Brain microvascular endothelial cell (primary cell): ENCODE measurements at regions not wholly inside any gene's neighbourhood (a gene's known extent, or its start where the extent isn't known, plus 50 kb on each side); places are given as distances from the start of the nearest gene placed in this dataset.

Source experiments
- DNase-seq: peaks from one replicate; pipeline ENCODE4 v3.0.0-alpha.2; 2020
- H3K27ac ChIP-seq: fragments of 250-450 bp; sonication (Bioruptor Pico); 2 replicates; pipeline ENCODE4 v1.5.1; 2020; ENCODE audit warnings: mild to moderate bottlenecking, moderate library complexity
- H3K27me3 ChIP-seq: fragments of 250-450 bp; sonication (Bioruptor Pico); replicated peaks from 2 replicates; pipeline ENCODE4 v1.5.1; 2020; ENCODE audit warnings: mild to moderate bottlenecking
- H3K36me3 ChIP-seq: fragments of 250-450 bp; sonication (Bioruptor Pico); replicated peaks from 2 replicates; pipeline ENCODE4 v1.5.1; 2020; ENCODE audit warnings: mild to moderate bottlenecking
- H3K4me3 ChIP-seq: 2 replicates; pipeline ENCODE4 v1.5.1; 2011; ENCODE audit warnings: low read depth, mild to moderate bottlenecking, control low read depth, low read length, moderate library complexity
- in situ Hi-C: cut with HindIII; loops from 2 replicates; pipeline ENCODE4 v1.10.0; 2017; ENCODE audit warnings: low sequenced_read_pairs, low pct_ligation_motif_present
- TF ChIP-seq, protein P1 (sequence below): IDR thresholded peaks from 2 replicates; pipeline ENCODE4 v1.5.1; 2011; ENCODE audit warnings: low read depth, mild to moderate bottlenecking, moderate library complexity, low read length, control low read depth, inconsistent platforms; ENCODE audit errors: missing control alignments

- Histone ChIP-seq H3K27ac (no peak overlapping the region), H3K4me3 (no peak overlapping the region), H3K27me3 (no peaks in the 10 kb centered on the region), H3K36me3 (no peaks in the 10 kb centered on the region)
- in situ Hi-C loops: no loop called here
- DNase-seq: peak; percentile 3
- TF ChIP-seq, protein P1, sequence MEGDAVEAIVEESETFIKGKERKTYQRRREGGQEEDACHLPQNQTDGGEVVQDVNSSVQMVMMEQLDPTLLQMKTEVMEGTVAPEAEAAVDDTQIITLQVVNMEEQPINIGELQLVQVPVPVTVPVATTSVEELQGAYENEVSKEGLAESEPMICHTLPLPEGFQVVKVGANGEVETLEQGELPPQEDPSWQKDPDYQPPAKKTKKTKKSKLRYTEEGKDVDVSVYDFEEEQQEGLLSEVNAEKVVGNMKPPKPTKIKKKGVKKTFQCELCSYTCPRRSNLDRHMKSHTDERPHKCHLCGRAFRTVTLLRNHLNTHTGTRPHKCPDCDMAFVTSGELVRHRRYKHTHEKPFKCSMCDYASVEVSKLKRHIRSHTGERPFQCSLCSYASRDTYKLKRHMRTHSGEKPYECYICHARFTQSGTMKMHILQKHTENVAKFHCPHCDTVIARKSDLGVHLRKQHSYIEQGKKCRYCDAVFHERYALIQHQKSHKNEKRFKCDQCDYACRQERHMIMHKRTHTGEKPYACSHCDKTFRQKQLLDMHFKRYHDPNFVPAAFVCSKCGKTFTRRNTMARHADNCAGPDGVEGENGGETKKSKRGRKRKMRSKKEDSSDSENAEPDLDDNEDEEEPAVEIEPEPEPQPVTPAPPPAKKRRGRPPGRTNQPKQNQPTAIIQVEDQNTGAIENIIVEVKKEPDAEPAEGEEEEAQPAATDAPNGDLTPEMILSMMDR: no peak
Measured at GRCh38 chr18:39838831-39839230, 2116.2 kb upstream of the PIK3C3 start.

GRCh38 chr18:39835303-39836030 is 2119.6 kb upstream of the PIK3C3 start:
- in situ Hi-C loops: no loop called here

GRCh38 chr18:39834636-39835035 is 2120.4 kb upstream of the PIK3C3 start:
- in situ Hi-C loops: no loop called here
- Histone ChIP-seq H3K27ac (no peak overlapping the region), H3K36me3 (no peaks in the 10 kb centered on the region), H3K4me3 (no peak overlapping the region), H3K27me3 (no peaks in the 10 kb centered on the region)
- DNase-seq: no peak
- TF ChIP-seq, protein P1: no peak

More at GRCh38 chr18:39835303-39836030, 2119.6 kb upstream of the PIK3C3 start:
- peak; percentile 21 for DNase-seq
- Histone ChIP-seq H3K27me3 (no peaks in the 10 kb centered on the region), H3K36me3 (no peaks in the 10 kb centered on the region), H3K4me3 (no peak overlapping the region), H3K27ac (no peak overlapping the region)
- TF ChIP-seq, protein P1: peak; percentile 14

DNA sequence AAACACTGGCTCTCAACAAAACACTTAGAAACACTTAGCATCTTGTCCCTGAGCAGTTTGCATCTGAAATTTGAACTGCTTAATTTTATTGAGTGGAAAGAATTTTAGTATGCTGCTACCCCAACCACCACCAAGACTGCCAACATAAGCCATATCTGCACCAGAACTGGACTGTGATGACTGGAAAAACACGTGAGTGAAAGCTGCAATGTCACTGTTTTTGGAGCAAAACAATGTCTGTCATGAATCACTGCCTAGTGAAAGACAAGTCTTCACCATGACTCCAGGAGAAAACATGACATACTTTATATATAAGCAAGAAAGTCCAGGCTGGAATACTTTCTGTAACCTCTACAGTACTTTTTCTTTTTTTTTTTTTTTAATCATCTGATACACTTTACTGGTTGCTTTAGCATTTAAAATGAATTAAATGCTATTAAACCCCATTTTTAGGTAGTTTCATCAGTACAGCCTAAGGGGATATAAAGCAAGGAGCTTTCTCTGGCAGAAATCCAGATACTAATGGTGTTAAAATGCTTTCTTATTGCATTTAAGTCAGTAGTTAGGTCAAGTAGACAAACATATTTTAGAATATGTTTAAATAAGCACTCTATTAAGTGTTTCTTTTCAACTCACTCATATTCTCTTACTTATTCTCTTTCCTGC is 2129.4 kb upstream of the PIK3C3 start:
- in situ Hi-C loops: no loop called here

DNA sequence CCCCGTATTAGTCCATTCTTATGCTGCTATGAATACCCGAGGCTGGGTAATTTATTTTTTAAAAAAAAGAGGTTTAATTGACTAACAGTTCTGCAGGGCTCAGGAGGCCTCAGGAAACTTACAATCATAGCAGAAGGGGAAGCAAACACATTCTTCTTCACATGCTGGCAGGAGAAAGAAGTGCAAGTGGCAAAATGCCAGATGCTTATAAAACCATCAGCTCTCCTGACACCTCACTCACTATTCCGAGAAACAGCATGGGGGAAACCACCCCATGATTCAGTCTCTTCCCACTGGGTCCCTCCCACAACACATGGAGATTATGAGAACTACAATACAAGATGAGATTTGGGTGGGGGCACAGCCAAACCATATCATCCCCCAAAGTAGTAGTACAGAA is 2148.5 kb upstream of the PIK3C3 start:
- in situ Hi-C loops: no loop called here
- TF ChIP-seq, protein P1: no peak

More for the DNA sequence above, 2129.4 kb upstream of the PIK3C3 start:
- H3K27ac ChIP-seq: no peak overlapping the region
- TF ChIP-seq, protein P1: no peak
- peak; percentile 73 for DNase-seq
- H3K27me3 ChIP-seq: no peaks in the 10 kb centered on the region
- H3K4me3 ChIP-seq: no peak overlapping the region
- H3K36me3 ChIP-seq: no peaks in the 10 kb centered on the region

GRCh38 chr18:39805218-39805617 is 2149.8 kb upstream of the PIK3C3 start:
- no peaks in the 10 kb centered on the region for H3K27me3 ChIP-seq
- H3K36me3 ChIP-seq: no peaks in the 10 kb centered on the region
- TF ChIP-seq, protein P1: no peak
- in situ Hi-C loops: no loop called here
- no peak overlapping the region for H3K4me3 ChIP-seq
- DNase-seq: no peak
- H3K27ac ChIP-seq: no peak overlapping the region

More for the DNA sequence above, 2148.5 kb upstream of the PIK3C3 start:
- DNase-seq: peak; percentile 23
- Histone ChIP-seq H3K4me3 (no peak overlapping the region), H3K27me3 (no peaks in the 10 kb centered on the region), H3K36me3 (no peaks in the 10 kb centered on the region), H3K27ac (no peak overlapping the region)
